ENCODE measurements at regions not wholly inside any gene's neighbourhood (a gene's known extent, or its start where the extent isn't known, plus 50 kb on each side); places are given as distances from the start of the nearest gene placed in this dataset.

DNA sequence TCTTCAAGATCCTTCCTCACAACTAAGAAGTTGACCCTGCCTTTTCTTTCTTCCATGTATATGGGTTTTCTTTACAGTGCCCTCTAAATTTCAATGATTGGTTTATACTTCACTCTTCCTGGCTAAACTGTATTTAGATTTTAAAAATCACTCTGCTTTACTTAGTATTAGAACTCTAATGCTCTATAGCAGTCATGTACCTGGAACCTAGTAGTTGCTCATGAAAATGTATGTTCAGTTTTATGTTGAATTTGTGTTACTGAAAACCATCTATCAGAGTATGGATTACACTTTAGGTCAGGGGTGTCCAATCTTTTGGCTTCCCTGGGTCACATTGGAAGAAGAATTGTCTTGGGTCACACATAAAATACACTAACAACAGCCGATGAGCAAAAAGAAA lies 1024.3 kb downstream of the NR2F1-AS1 start:
- TF ChIP-seq POLR2A (IDR thresholded peaks at IDR 0.05; ENCODE audit: low read length) (no peak), GATA1 (IDR thresholded peaks at IDR 0.05; ENCODE audit: low read depth, low read length) (no peak)
